ENCODE measurements at regions not wholly inside any gene's neighbourhood (a gene's known extent, or its start where the extent isn't known, plus 50 kb on each side); places are given as distances from the start of the nearest gene placed in this dataset.

GRCh38 chr3:127078626-127079025 lies 95.7 kb downstream of the PLXNA1 start:
- intact Hi-C loops (cut with DNase I) = no loop called here
- TF ChIP-seq CTCF (IDR thresholded peaks at IDR 0.05; ENCODE audit: borderline replicate concordance, extremely low read depth, insufficient read depth) = no peak
- FAIRE-seq = no peak
- H3K36me3 ChIP-seq (ENCODE audit: control insufficient read depth in 2 of 3, insufficient read depth in 3 of 3, low read length in 3 of 3) = no peaks in the 10 kb centered on the region
- H3K27ac ChIP-seq (ENCODE audit: low read depth in 2 of 2, low read length in 2 of 2) = no peak overlapping the region
- no peaks in the 10 kb centered on the region for H3K4me1 ChIP-seq (ENCODE audit: control insufficient read depth in 2 of 3, insufficient read depth in 2 of 3, low read depth in 1 of 3, low read length in 3 of 3)
- no peaks in the 10 kb centered on the region for H3K27me3 ChIP-seq (ENCODE audit: control insufficient read depth, insufficient read depth, low read length)
- no peak overlapping the region for H3K4me3 ChIP-seq (ENCODE audit: low read length in 3 of 3)
- H3K9ac ChIP-seq (ENCODE audit: low read length in 3 of 3) = no peak overlapping the region
- no peaks in the 10 kb centered on the region for H3K9me3 ChIP-seq (ENCODE audit: control insufficient read depth in 2 of 3, insufficient read depth in 1 of 3, low read length in 3 of 3)
- DNase-seq = no peak

- no peak for TF ChIP-seq CTCF (IDR thresholded peaks at IDR 0.05; ENCODE audit: borderline replicate concordance, extremely low read depth, insufficient read depth)
- H3K4me3 ChIP-seq (ENCODE audit: low read length in 3 of 3) = no peak overlapping the region
These were observed 96.3 kb downstream of the PLXNA1 start for GRCh38 chr3:127079211-127079610.

GRCh38 chr3:127081001-127081720 lies 98.2 kb downstream of the PLXNA1 start:
- FAIRE-seq (no peak), DNase-seq (no peak)
- no peak overlapping the region for H3K27ac ChIP-seq (ENCODE audit: low read depth in 2 of 2, low read length in 2 of 2)
- H3K27me3 ChIP-seq (ENCODE audit: control insufficient read depth, insufficient read depth, low read length) = no peaks in the 10 kb centered on the region
- no peaks in the 10 kb centered on the region for H3K4me1 ChIP-seq (ENCODE audit: control insufficient read depth in 2 of 3, insufficient read depth in 2 of 3, low read depth in 1 of 3, low read length in 3 of 3)
- no peak overlapping the region for H3K4me3 ChIP-seq (ENCODE audit: low read length in 3 of 3)
- no peaks in the 10 kb centered on the region for H3K36me3 ChIP-seq (ENCODE audit: control insufficient read depth in 2 of 3, insufficient read depth in 3 of 3, low read length in 3 of 3)
- no peak for TF ChIP-seq CTCF (IDR thresholded peaks at IDR 0.05; ENCODE audit: borderline replicate concordance, extremely low read depth, insufficient read depth)
- no peaks in the 10 kb centered on the region for H3K9me3 ChIP-seq (ENCODE audit: control insufficient read depth in 2 of 3, insufficient read depth in 1 of 3, low read length in 3 of 3)
- intact Hi-C loops (cut with DNase I) = no loop called here
- no peak overlapping the region for H3K9ac ChIP-seq (ENCODE audit: low read length in 3 of 3)

More at GRCh38 chr3:127079211-127079610, 96.3 kb downstream of the PLXNA1 start:
- intact Hi-C loops (cut with DNase I) = no loop called here
- H3K9me3 ChIP-seq (ENCODE audit: control insufficient read depth in 2 of 3, insufficient read depth in 1 of 3, low read length in 3 of 3) = no peaks in the 10 kb centered on the region
- no peaks in the 10 kb centered on the region for H3K4me1 ChIP-seq (ENCODE audit: control insufficient read depth in 2 of 3, insufficient read depth in 2 of 3, low read depth in 1 of 3, low read length in 3 of 3)
- no peaks in the 10 kb centered on the region for H3K27me3 ChIP-seq (ENCODE audit: control insufficient read depth, insufficient read depth, low read length)
- H3K9ac ChIP-seq (ENCODE audit: low read length in 3 of 3) = no peak overlapping the region
- no peak overlapping the region for H3K27ac ChIP-seq (ENCODE audit: low read depth in 2 of 2, low read length in 2 of 2)
- no peak for FAIRE-seq
- DNase-seq = no peak
- H3K36me3 ChIP-seq (ENCODE audit: control insufficient read depth in 2 of 3, insufficient read depth in 3 of 3, low read length in 3 of 3) = no peaks in the 10 kb centered on the region

- no peaks in the 10 kb centered on the region for H3K4me1 ChIP-seq (ENCODE audit: control insufficient read depth in 2 of 3, insufficient read depth in 2 of 3, low read depth in 1 of 3, low read length in 3 of 3)
- no peak overlapping the region for H3K9ac ChIP-seq (ENCODE audit: low read length in 3 of 3)
- no peaks in the 10 kb centered on the region for H3K36me3 ChIP-seq (ENCODE audit: control insufficient read depth in 2 of 3, insufficient read depth in 3 of 3, low read length in 3 of 3)
- no peaks in the 10 kb centered on the region for H3K27me3 ChIP-seq (ENCODE audit: control insufficient read depth, insufficient read depth, low read length)
- no peak overlapping the region for H3K27ac ChIP-seq (ENCODE audit: low read depth in 2 of 2, low read length in 2 of 2)
- FAIRE-seq (no peak), DNase-seq (peak in 1 of 5 donors; percentile 15)
- no peak for TF ChIP-seq CTCF (IDR thresholded peaks at IDR 0.05; ENCODE audit: borderline replicate concordance, extremely low read depth, insufficient read depth)
- H3K9me3 ChIP-seq (ENCODE audit: control insufficient read depth in 2 of 3, insufficient read depth in 1 of 3, low read length in 3 of 3) = no peaks in the 10 kb centered on the region
- H3K4me3 ChIP-seq (ENCODE audit: low read length in 3 of 3) = no peak overlapping the region
- intact Hi-C loops (cut with DNase I) = no loop called here
These were observed 99.2 kb downstream of the PLXNA1 start for GRCh38 chr3:127082066-127082465.

Measured in kidney (tissue), 13 donors.